Activated CD4-positive, alpha-beta memory T cell treated with anti-CD3 and anti-CD28 coated beads for 36 hours (primary cell): ENCODE measurements at regions not wholly inside any gene's neighbourhood (a gene's known extent, or its start where the extent isn't known, plus 50 kb on each side); places are given as distances from the start of the nearest gene placed in this dataset.

Experiments
- CTCF ChIA-PET: fragments of 350-600 bp; sonication (Branson Sonifier 250); formaldehyde crosslinking; loops from one replicate; lab custom pipeline; 2021; ENCODE audit warnings: antibody characterized with exemption, inconsistent platforms; lab: Charles Lee
- POLR2A ChIA-PET: fragments of 350-600 bp; sonication (Branson Sonifier 250); formaldehyde crosslinking; loops from one replicate; lab custom pipeline; 2021; ENCODE audit warnings: antibody characterized with exemption; lab: Charles Lee
- DNase-seq: peaks from one replicate; pipeline ENCODE4 v3.0.0-alpha.2; 2020
- H3K27ac Mint-ChIP-seq: one replicate; pipeline ENCODE4 v1.8.0; 2021; ENCODE audit warnings: mixed read lengths
- H3K27me3 Mint-ChIP-seq: one replicate; pipeline ENCODE4 v1.8.0; 2021; ENCODE audit warnings: mixed read lengths
- H3K36me3 Mint-ChIP-seq: one replicate; pipeline ENCODE4 v1.8.0; 2021; ENCODE audit warnings: mixed read lengths
- H3K4me1 Mint-ChIP-seq: one replicate; pipeline ENCODE4 v1.8.0; 2021; ENCODE audit warnings: low read depth, mixed read lengths
- H3K4me3 Mint-ChIP-seq: one replicate; pipeline ENCODE4 v1.8.0; 2021; ENCODE audit warnings: mild to moderate bottlenecking, mixed read lengths
- H3K9me3 Mint-ChIP-seq: one replicate; pipeline ENCODE4 v1.8.0; 2021; ENCODE audit warnings: mixed read lengths
- intact Hi-C: fragments of 100-400 bp; cut with micrococcal nuclease; formaldehyde crosslinking; loops from one replicate; pipeline ENCODE4 v1.15.1; 2023

DNA sequence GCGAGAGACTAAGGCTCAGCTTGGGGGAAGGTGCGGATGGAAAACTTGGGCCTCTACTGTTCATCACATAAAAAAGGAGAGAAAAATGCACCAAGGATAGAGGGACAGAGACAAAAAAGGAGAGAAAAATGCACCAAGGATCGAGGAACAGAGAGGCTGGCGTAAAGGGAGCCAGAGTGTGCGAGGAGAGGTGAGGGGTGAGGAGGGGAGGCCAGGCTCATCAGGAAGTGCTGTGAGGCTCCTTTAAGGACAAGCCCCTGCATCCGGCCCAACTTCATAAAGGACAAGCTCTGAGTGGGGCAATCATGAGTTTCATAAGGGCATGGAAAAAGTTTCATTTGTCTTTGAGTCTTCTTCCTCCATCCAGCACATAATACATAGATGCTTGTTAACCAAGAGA, 117.2 kb upstream of the NXT1 start:
- ChIA-PET CTCF (interaction anchor here (2.9 kb wide), 1 partner anchor 541 kb away, joined by 12 read pairs; no protein-coding TSS in a partner anchor), POLR2A (no interaction called here)
- intact Hi-C loops, result no loop called here
- Mint-ChIP-seq H3K27me3 (peaks cover 2% of the 10 kb centered on the region), H3K36me3 (no peaks in the 10 kb centered on the region), H3K9me3 (peaks cover 25% of the 10 kb centered on the region), H3K4me3 (no peak overlapping the region), H3K27ac (no peak overlapping the region), H3K4me1 (no peaks in the 10 kb centered on the region)
- no peak for DNase-seq

DNA sequence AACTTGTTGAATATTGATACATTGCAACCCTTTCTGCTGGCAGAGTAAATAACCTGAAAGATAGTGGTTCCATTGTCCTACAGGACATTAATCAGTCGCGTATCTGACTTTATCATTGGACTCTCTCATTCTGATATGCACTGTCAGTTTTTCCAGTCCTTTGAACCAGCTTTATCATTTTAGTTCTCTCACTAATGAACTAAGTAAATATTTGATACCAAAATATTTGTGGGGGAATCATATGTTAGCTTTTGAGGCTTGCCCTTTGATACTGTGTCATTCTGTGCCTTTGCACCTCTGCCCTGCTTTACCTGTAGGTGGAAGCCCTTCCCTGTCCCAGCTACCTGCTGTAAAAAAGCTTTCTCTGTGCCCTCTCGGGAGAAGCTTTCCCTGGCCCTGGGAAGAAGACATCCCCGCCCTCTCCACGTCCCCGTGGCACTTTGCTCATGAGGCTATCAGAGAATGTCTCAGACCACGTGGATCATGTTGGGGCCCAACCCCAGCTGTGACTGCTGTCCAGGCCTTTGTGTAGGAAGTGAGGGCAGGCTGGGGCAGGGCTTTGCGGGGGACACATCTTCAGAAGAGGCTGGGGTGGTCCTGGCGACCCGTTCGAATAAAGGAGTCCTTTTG, 117.8 kb upstream of the NXT1 start:
- H3K4me3 Mint-ChIP-seq, result no peak overlapping the region
- H3K27ac Mint-ChIP-seq, result no peak overlapping the region
- no peaks in the 10 kb centered on the region for H3K4me1 Mint-ChIP-seq
- no peak for DNase-seq
- CTCF ChIA-PET, result no interaction called here
- H3K27me3 Mint-ChIP-seq, result peaks cover 2% of the 10 kb centered on the region
- H3K9me3 Mint-ChIP-seq, result peaks cover 20% of the 10 kb centered on the region
- H3K36me3 Mint-ChIP-seq, result no peaks in the 10 kb centered on the region
- POLR2A ChIA-PET, result no interaction called here
- intact Hi-C loops, result no loop called here

GRCh38 chr20:23232219-23232581, 118.4 kb upstream of the NXT1 start:
- ChIA-PET CTCF (no interaction called here), POLR2A (no interaction called here)
- intact Hi-C loops, result no loop called here
- peaks cover 2% of the 10 kb centered on the region for H3K27me3 Mint-ChIP-seq
- H3K4me3 Mint-ChIP-seq, result no peak overlapping the region
- no peak overlapping the region for H3K27ac Mint-ChIP-seq
- no peaks in the 10 kb centered on the region for H3K4me1 Mint-ChIP-seq
- peaks cover 16% of the 10 kb centered on the region for H3K9me3 Mint-ChIP-seq
- no peak for DNase-seq
- no peaks in the 10 kb centered on the region for H3K36me3 Mint-ChIP-seq

DNA sequence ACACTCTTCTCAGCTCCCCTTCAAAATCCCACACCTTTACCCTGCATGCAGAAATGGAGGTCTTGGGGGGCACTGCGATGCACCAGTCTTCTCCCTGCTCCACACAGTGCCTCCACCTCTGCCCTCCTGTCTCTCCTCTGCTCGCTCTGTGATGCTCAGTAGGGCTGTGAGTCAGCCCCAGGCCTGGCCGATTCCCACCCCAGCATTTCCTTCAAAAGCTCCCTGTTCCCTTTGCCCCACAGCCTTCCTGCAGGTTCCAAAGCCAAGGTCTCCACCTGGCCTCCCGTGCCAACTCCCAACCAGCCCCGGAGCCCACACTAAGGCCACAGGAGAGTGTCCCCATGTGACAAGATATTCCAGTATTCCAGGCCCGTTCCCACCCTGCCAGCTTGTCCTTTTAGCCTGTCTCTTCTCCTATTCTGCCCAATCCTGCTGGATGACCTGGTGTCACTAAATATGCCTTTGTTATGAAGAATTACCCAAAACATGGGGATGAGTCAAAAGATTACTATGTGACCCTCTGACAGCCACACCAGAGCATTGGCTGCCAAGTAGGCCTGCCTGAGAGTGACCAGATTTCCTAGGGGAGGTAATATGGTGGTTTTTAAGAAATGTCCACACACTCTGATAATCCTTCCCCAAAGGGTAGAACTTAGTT, 118.9 kb upstream of the NXT1 start:
- DNase-seq, result no peak
- Mint-ChIP-seq H3K27me3 (peaks cover 2% of the 10 kb centered on the region), H3K9me3 (peaks cover 15% of the 10 kb centered on the region), H3K4me3 (no peak overlapping the region), H3K36me3 (no peaks in the 10 kb centered on the region), H3K27ac (no peak overlapping the region), H3K4me1 (no peaks in the 10 kb centered on the region)
- CTCF ChIA-PET, result no interaction called here
- POLR2A ChIA-PET, result no interaction called here
- intact Hi-C loops, result no loop called here

DNA sequence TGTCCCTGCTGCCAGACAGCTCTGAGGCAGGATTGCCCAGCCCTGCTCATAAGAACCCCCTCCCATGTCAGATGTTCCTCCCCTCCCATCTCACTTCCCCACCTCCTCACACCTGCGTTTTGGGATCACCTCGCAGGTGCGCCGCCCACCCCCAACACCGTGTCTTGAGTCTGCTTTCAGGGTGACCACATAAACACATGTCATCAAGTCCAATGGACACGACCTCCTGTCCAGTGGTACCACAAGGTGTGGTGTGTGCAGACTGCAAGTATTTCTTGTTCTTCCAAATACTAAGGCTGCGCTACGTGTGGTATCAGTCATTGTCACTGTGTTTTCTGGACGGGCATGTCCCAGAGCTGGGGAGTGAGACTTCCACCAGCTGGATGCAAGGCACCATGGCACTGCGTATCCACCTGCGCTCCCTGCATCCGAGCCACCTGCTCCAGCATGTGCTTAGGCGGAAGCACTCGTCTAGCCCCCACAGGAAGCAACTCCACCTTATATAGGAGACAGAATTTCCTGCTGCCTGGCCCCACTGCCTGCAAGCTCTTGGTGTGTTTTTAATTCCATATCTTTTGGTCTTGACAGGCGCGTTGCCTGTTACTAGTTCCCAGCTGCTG, 119.7 kb upstream of the NXT1 start:
- Mint-ChIP-seq H3K4me3 (no peak overlapping the region), H3K27me3 (peaks cover 2% of the 10 kb centered on the region), H3K4me1 (no peaks in the 10 kb centered on the region), H3K9me3 (peaks cover 15% of the 10 kb centered on the region), H3K27ac (no peak overlapping the region), H3K36me3 (no peaks in the 10 kb centered on the region)
- CTCF ChIA-PET, result no interaction called here
- intact Hi-C loops, result no loop called here
- POLR2A ChIA-PET, result no interaction called here
- DNase-seq, result no peak

DNA sequence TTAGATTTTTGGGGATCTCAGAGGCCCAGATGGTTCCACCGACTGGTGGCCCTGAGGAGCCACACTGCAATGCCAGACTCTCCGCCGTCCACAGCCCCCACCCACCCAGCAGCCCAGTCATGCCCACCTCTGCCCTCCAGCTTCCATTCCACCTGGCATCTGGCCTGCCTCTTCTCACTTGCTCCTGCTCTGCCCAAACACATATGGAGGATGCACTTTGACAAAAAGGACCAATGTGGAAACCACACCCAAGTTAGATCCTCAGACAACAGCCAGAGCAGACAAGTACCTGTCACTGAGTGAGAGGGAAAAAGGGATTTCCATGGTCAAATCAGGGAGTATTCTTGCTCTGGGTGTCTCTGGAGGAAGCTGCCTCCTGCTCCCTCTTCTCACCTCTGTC, 120.6 kb upstream of the NXT1 start:
- no peak overlapping the region for H3K4me3 Mint-ChIP-seq
- intact Hi-C loops, result no loop called here
- ChIA-PET POLR2A (no interaction called here), CTCF (no interaction called here)
- no peak overlapping the region for H3K27ac Mint-ChIP-seq
- H3K36me3 Mint-ChIP-seq, result no peaks in the 10 kb centered on the region
- no peak for DNase-seq
- H3K4me1 Mint-ChIP-seq, result no peaks in the 10 kb centered on the region
- H3K27me3 Mint-ChIP-seq, result peaks cover 2% of the 10 kb centered on the region
- peaks cover 11% of the 10 kb centered on the region for H3K9me3 Mint-ChIP-seq

- POLR2A ChIA-PET, result no interaction called here
- intact Hi-C loops, result no loop called here
- Mint-ChIP-seq H3K27ac (no peak overlapping the region), H3K4me3 (no peak overlapping the region), H3K4me1 (no peaks in the 10 kb centered on the region), H3K36me3 (no peaks in the 10 kb centered on the region), H3K27me3 (peaks cover 3% of the 10 kb centered on the region), H3K9me3 (peaks cover 11% of the 10 kb centered on the region)
- CTCF ChIA-PET, result no interaction called here
- no peak for DNase-seq
These were observed 121.7 kb upstream of the NXT1 start for GRCh38 chr20:23228912-23229311.

- Mint-ChIP-seq H3K27ac (no peak overlapping the region), H3K4me3 (no peak overlapping the region), H3K4me1 (no peaks in the 10 kb centered on the region), H3K27me3 (peaks cover 3% of the 10 kb centered on the region), H3K36me3 (no peaks in the 10 kb centered on the region), H3K9me3 (peaks cover 12% of the 10 kb centered on the region)
- DNase-seq, result no peak
- POLR2A ChIA-PET, result no interaction called here
- CTCF ChIA-PET, result no interaction called here
- intact Hi-C loops, result no loop called here
These were observed 122.6 kb upstream of the NXT1 start for GRCh38 chr20:23227976-23228375.

DNA sequence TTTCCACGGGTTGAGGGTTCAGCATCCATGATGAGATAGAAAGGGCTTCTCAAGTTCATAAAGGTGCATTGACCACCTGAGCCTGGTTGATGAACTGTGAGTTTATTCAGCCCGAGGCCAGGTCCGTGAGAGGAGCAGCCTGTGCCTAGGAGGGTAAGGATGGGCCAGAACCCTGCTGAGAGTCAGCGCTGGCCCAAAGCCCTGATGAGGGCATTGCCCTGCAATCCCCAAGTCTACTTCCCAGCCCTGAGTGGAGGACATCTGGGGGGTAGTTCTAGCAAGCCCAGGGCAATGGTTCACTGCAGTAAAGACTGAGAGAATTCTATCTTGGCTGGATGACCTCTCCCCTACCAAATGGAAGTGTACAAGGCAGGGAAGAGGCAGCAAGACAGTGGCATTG, 123.3 kb upstream of the NXT1 start:
- Mint-ChIP-seq H3K4me3 (no peak overlapping the region), H3K27ac (no peak overlapping the region), H3K9me3 (peaks cover 12% of the 10 kb centered on the region), H3K27me3 (peaks cover 3% of the 10 kb centered on the region), H3K36me3 (no peaks in the 10 kb centered on the region), H3K4me1 (no peaks in the 10 kb centered on the region)
- ChIA-PET POLR2A (no interaction called here), CTCF (no interaction called here)
- no peak for DNase-seq
- intact Hi-C loops, result no loop called here

- Mint-ChIP-seq H3K9me3 (peaks cover 11% of the 10 kb centered on the region), H3K27ac (no peak overlapping the region), H3K36me3 (no peaks in the 10 kb centered on the region), H3K4me3 (no peak overlapping the region), H3K4me1 (no peaks in the 10 kb centered on the region), H3K27me3 (peaks cover 3% of the 10 kb centered on the region)
- POLR2A ChIA-PET, result no interaction called here
- DNase-seq, result no peak
- CTCF ChIA-PET, result no interaction called here
- intact Hi-C loops, result no loop called here
These were observed 123.9 kb upstream of the NXT1 start for GRCh38 chr20:23226612-23227265.

DNA sequence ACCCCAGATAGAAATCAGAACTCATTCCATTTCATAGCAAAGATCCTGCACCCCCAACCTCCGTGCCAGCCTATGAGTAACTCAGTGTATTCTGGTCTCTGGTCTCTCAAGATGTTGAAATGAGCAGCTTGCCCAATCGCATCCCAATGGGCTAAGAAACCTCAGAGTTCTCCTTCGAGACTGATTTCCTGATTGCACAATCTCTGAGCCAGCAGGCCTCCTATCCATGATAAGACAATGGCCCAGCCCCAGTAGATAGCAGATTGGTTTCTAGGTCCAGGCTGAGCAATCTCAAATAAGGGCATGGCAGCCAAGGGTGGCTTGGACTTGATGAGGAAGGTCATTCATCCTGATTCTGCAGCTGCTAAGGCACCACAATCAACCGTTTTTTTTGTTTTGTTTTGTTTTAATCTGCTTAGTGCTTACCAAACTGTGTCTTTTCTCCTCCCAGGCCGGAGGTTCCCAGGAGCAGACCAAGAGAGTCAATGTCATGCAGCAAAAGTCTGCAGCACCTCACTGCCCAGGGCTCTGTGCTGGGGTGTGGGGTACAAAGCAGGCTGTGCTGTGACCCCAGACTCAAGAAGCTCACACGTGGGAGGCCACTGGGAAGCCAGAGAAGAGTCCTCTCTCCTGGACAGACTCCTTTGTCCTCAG, 125.1 kb upstream of the NXT1 start:
- ChIA-PET CTCF (no interaction called here), POLR2A (no interaction called here)
- intact Hi-C loops, result no loop called here
- DNase-seq, result no peak
- no peak overlapping the region for H3K4me3 Mint-ChIP-seq
- H3K4me1 Mint-ChIP-seq, result no peaks in the 10 kb centered on the region
- H3K27ac Mint-ChIP-seq, result no peak overlapping the region
- H3K27me3 Mint-ChIP-seq, result peaks cover 6% of the 10 kb centered on the region
- H3K36me3 Mint-ChIP-seq, result no peaks in the 10 kb centered on the region
- peaks cover 19% of the 10 kb centered on the region for H3K9me3 Mint-ChIP-seq

- DNase-seq, result no peak
- Mint-ChIP-seq H3K4me1 (no peaks in the 10 kb centered on the region), H3K27ac (no peak overlapping the region), H3K27me3 (peaks cover 8% of the 10 kb centered on the region), H3K9me3 (peaks cover 25% of the 10 kb centered on the region), H3K36me3 (no peaks in the 10 kb centered on the region), H3K4me3 (no peak overlapping the region)
- ChIA-PET CTCF (no interaction called here), POLR2A (no interaction called here)
- intact Hi-C loops, result no loop called here
These were observed 125.8 kb upstream of the NXT1 start for GRCh38 chr20:23224806-23225205.
